ENCODE measurements at regions not wholly inside any gene's neighbourhood (a gene's known extent, or its start where the extent isn't known, plus 50 kb on each side); places are given as distances from the start of the nearest gene placed in this dataset.

DNA sequence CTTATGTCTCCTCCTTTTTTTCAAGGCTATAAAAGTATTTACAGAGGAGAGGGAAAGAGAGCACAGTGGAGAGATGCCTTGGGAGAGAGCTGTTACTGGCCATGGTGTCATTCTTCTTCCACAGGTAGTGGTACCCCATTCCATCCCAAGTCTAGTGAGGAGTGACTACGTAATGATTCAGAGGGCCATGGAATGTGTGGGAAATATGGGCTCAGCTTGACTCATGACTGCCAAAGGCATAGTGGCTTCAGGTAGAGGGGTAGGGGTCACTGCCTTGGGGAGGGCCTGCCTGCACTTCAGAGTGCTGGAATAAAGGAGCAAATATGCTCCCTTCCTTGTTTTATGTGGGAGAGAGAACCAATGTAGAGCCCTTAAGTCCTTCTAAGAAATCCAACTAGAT, 620.6 kb downstream of the IRS1 start:
- DNase-seq (no peak), ATAC-seq (ENCODE audit: insufficient read depth, low FRiP score) (no peak)
- Histone ChIP-seq H3K9me3 (ENCODE audit: control insufficient read depth in 4 of 4, insufficient read depth in 3 of 4, low read length in 3 of 4) (peaks cover 0 to 11% (median 2%) of the 10 kb centered on the region in 4 donors), H3K36me3 (ENCODE audit: control insufficient read depth in 4 of 4, insufficient read depth in 4 of 4, low read length in 4 of 4) (no peaks in the 10 kb centered on the region), H3K4me3 (no peak overlapping the region), H3K27me3 (ENCODE audit: control insufficient read depth in 3 of 3, insufficient read depth in 3 of 3, low read length in 2 of 3) (no peaks in the 10 kb centered on the region), H3K9ac (ENCODE audit: insufficient read depth in 1 of 2, low read length in 2 of 2) (no peak overlapping the region), H3K27ac (ENCODE audit: low read depth in 1 of 2, low read length in 1 of 2) (no peak overlapping the region), H3K4me1 (ENCODE audit: control insufficient read depth in 5 of 5, insufficient read depth in 5 of 5, low read length in 5 of 5) (peaks cover 0 to 7% (median 4%) of the 10 kb centered on the region in 5 donors)
- TF ChIP-seq, protein P1, sequence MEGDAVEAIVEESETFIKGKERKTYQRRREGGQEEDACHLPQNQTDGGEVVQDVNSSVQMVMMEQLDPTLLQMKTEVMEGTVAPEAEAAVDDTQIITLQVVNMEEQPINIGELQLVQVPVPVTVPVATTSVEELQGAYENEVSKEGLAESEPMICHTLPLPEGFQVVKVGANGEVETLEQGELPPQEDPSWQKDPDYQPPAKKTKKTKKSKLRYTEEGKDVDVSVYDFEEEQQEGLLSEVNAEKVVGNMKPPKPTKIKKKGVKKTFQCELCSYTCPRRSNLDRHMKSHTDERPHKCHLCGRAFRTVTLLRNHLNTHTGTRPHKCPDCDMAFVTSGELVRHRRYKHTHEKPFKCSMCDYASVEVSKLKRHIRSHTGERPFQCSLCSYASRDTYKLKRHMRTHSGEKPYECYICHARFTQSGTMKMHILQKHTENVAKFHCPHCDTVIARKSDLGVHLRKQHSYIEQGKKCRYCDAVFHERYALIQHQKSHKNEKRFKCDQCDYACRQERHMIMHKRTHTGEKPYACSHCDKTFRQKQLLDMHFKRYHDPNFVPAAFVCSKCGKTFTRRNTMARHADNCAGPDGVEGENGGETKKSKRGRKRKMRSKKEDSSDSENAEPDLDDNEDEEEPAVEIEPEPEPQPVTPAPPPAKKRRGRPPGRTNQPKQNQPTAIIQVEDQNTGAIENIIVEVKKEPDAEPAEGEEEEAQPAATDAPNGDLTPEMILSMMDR (IDR thresholded peaks at IDR 0.05; ENCODE audit: control extremely low read depth, extremely low read depth) = no peak
- WGBS, 2 donors = 98 to 100% methylated on average over 1 of the region's 1 CpG

DNA sequence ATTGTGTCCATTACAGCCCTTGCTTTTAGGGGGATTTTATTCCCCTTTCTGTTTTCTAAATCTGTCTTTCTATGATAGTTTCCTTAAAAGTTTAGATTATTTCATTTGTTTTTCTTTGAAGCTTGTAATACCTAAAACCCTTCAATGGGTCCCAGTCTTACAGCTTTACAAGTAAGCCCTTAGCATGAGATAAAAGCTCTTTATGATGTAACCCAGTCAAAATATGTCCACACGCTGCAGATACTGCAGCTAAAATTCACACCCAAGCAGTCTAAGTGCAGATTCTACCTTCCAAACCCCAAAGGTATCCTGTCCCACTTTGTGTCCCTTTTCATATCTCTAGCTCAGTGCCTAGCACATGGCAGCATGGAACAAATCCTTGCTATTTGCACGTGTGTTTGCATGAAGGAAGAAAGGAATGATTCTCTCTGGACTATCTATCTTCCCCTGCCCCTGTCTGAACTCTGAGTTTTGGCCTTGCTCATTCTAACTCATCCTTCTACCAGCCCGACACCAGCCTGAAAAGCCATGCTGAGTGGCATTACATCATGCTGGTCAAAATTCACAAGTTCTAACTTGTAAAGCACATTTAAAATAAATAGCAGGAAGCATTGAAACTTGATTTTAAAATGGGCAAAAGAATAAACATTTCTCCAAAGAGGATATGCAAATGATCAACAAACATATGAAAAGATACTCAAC, 623.2 kb downstream of the IRS1 start:
- peaks cover 0 to 7% (median 3%) of the 10 kb centered on the region in 5 donors for H3K4me1 ChIP-seq (ENCODE audit: control insufficient read depth in 5 of 5, insufficient read depth in 5 of 5, low read length in 5 of 5)
- no peaks in the 10 kb centered on the region for H3K36me3 ChIP-seq (ENCODE audit: control insufficient read depth in 4 of 4, insufficient read depth in 4 of 4, low read length in 4 of 4)
- H3K4me3 ChIP-seq = no peak overlapping the region
- peaks cover 0 to 11% (median 2%) of the 10 kb centered on the region in 4 donors for H3K9me3 ChIP-seq (ENCODE audit: control insufficient read depth in 4 of 4, insufficient read depth in 3 of 4, low read length in 3 of 4)
- 69 to 89% methylated on average over 3 of the region's 3 CpGs for WGBS, 2 donors
- no peak for DNase-seq
- H3K9ac ChIP-seq (ENCODE audit: insufficient read depth in 1 of 2, low read length in 2 of 2) = no peak overlapping the region
- ATAC-seq (ENCODE audit: insufficient read depth, low FRiP score) = no peak
- TF ChIP-seq, protein P1 (IDR thresholded peaks at IDR 0.05; ENCODE audit: control extremely low read depth, extremely low read depth) = no peak
- H3K27ac ChIP-seq (ENCODE audit: low read depth in 1 of 2, low read length in 1 of 2) = no peak overlapping the region
- H3K27me3 ChIP-seq (ENCODE audit: control insufficient read depth in 3 of 3, insufficient read depth in 3 of 3, low read length in 2 of 3) = no peaks in the 10 kb centered on the region

DNA sequence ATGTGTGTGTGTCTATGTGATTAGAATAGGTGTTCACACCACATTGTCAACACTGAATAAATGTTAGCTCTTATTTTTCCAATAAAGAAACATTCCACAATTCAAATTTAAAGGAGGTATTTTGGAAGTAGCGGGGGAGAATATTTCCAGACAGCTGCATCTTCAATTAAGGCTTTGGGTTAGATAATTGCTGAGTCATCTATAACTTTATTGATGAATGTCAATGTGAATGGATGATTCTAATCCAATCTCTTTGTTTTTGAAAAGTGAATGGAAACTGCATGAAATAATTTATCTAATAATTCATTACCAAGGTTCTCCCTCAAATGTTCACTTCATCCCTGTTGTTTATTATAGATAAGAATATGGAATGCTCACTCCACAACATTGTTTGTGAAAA, 625.2 kb downstream of the IRS1 start:
- Histone ChIP-seq H3K36me3 (ENCODE audit: control insufficient read depth in 4 of 4, insufficient read depth in 4 of 4, low read length in 4 of 4) (no peaks in the 10 kb centered on the region), H3K9me3 (ENCODE audit: control insufficient read depth in 4 of 4, insufficient read depth in 3 of 4, low read length in 3 of 4) (peaks cover 0 to 11% (median under 1%) of the 10 kb centered on the region in 4 donors), H3K4me1 (ENCODE audit: control insufficient read depth in 5 of 5, insufficient read depth in 5 of 5, low read length in 5 of 5) (no peaks in the 10 kb centered on the region), H3K27me3 (ENCODE audit: control insufficient read depth in 3 of 3, insufficient read depth in 3 of 3, low read length in 2 of 3) (no peaks in the 10 kb centered on the region), H3K27ac (ENCODE audit: low read depth in 1 of 2, low read length in 1 of 2) (no peak overlapping the region), H3K4me3 (no peak overlapping the region), H3K9ac (ENCODE audit: insufficient read depth in 1 of 2, low read length in 2 of 2) (no peak overlapping the region)
- WGBS, 2 donors = 97 to 100% methylated on average over 1 of the region's 1 CpG
- TF ChIP-seq, protein P1 (IDR thresholded peaks at IDR 0.05; ENCODE audit: control extremely low read depth, extremely low read depth) = no peak
- DNase-seq (no peak), ATAC-seq (ENCODE audit: insufficient read depth, low FRiP score) (no peak)

DNA sequence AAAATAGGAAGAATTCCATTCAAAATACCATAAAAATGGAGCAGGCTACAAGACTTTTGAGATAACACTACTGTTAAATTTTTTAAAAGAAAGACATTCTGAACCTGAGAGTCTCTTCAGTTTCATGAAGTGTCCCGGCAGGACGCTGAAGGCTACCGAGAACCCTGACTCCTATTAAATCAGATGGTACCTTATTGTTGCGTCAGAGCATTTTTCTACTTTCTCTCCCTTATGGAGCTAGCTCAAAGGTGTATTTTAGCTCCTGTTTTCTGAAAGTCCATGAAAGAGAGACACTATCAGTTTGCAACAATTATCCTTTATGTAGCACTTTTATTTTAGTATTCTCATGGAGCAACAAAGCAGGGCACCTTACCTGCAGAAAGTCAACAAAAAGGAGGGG, 626.7 kb downstream of the IRS1 start:
- no peaks in the 10 kb centered on the region for H3K36me3 ChIP-seq (ENCODE audit: control insufficient read depth in 4 of 4, insufficient read depth in 4 of 4, low read length in 4 of 4)
- no peak overlapping the region for H3K4me3 ChIP-seq
- TF ChIP-seq, protein P1 (IDR thresholded peaks at IDR 0.05; ENCODE audit: control extremely low read depth, extremely low read depth) = no peak
- peaks cover 0 to 4% (median 0%) of the 10 kb centered on the region in 4 donors for H3K9me3 ChIP-seq (ENCODE audit: control insufficient read depth in 4 of 4, insufficient read depth in 3 of 4, low read length in 3 of 4)
- ATAC-seq (ENCODE audit: insufficient read depth, low FRiP score) (no peak), DNase-seq (no peak)
- no peaks in the 10 kb centered on the region for H3K4me1 ChIP-seq (ENCODE audit: control insufficient read depth in 5 of 5, insufficient read depth in 5 of 5, low read length in 5 of 5)
- no peak overlapping the region for H3K27ac ChIP-seq (ENCODE audit: low read depth in 1 of 2, low read length in 1 of 2)
- no peaks in the 10 kb centered on the region for H3K27me3 ChIP-seq (ENCODE audit: control insufficient read depth in 3 of 3, insufficient read depth in 3 of 3, low read length in 2 of 3)
- no peak overlapping the region for H3K9ac ChIP-seq (ENCODE audit: insufficient read depth in 1 of 2, low read length in 2 of 2)
- WGBS, 2 donors = 72 to 89% methylated on average over 4 of the region's 4 CpGs

Measured in lung (tissue), 11 donors.